Tibial nerve (tissue), 4 donors: ENCODE measurements at regions not wholly inside any gene's neighbourhood (a gene's known extent, or its start where the extent isn't known, plus 50 kb on each side); places are given as distances from the start of the nearest gene placed in this dataset.

ENCODE experiments used
- DNase-seq, 2 donors: peaks; one replicate each; pipeline ENCODE4 v3.0.0-alpha.2; 2019; ENCODE audit warnings: low spot score in 2 of 2
- H3K27ac ChIP-seq, 4 donors: fragments of 200-600 bp; sonication (generic) in 3 of 4; one replicate each; pipeline ENCODE4 v1.5.1; 2017 to 2019; ENCODE audit warnings: mild to moderate bottlenecking in 1 of 4
- H3K27me3 ChIP-seq, 2 donors: fragments of 200-600 bp; sonication (generic) in 1 of 2; one replicate each; pipeline versions ENCODE4 v1.5.1 to v1.6.0; 2017 to 2019
- H3K36me3 ChIP-seq, 3 donors: fragments of 200-600 bp; sonication (generic); one replicate each; pipeline ENCODE4 v1.5.1; 2018 to 2019
- H3K4me1 ChIP-seq, 4 donors: fragments of 200-600 bp; sonication (generic) in 3 of 4; one replicate each; pipeline ENCODE4 v1.5.1; 2017 to 2019
- H3K4me3 ChIP-seq, 4 donors: fragments of 200-600 bp; sonication (generic) in 3 of 4; one replicate each; pipeline ENCODE4 v1.5.1; 2017 to 2019; ENCODE audit warnings: mild to moderate bottlenecking in 1 of 4, moderate library complexity in 1 of 4
- H3K9me3 ChIP-seq, 4 donors: fragments of 200-600 bp; sonication (generic) in 3 of 4; one replicate each; pipeline ENCODE4 v1.5.1; 2017 to 2019
- CTCF ChIP-seq, 5 experiments: fragments of 200-600 bp in 3 of 5; fragments of 450-650 bp in 2 of 5; sonication (generic) in 3 of 5; IDR thresholded peaks; one replicate each; pipeline ENCODE4 v1.5.1; 2016 to 2019; ENCODE audit warnings: antibody characterized with exemption in 5 of 5, mild to moderate bottlenecking in 3 of 5, moderate library complexity in 2 of 5
- EP300 ChIP-seq, 2 donors: sonication (generic); formaldehyde crosslinking; IDR thresholded peaks; one replicate each; pipeline ENCODE4 v1.6.1; 2017; ENCODE audit warnings: antibody characterized with exemption in 2 of 2, mild to moderate bottlenecking in 1 of 2
- POLR2A ChIP-seq, 2 donors: fragments of 450-650 bp; IDR thresholded peaks; one replicate each; pipeline ENCODE4 v1.6.1; 2017; ENCODE audit warnings: antibody characterized with exemption in 2 of 2, mild to moderate bottlenecking in 2 of 2, moderate library complexity in 2 of 2
- WGBS, 2 donors: methylation state at CpG; one replicate each; pipeline ENCODE4 v1.1.5; 2018; 5-methylcytosine and 5-hydroxymethylcytosine counted together

- H3K36me3 ChIP-seq = no peaks in the 10 kb centered on the region
- no peak overlapping the region for H3K27ac ChIP-seq
- H3K4me1 ChIP-seq = no peaks in the 10 kb centered on the region
- WGBS, 2 donors = 94 to 96% methylated on average over 1 of the region's 1 CpG
- no peak for DNase-seq
- TF ChIP-seq EP300 (IDR thresholded peaks at IDR 0.05) (no peak), POLR2A (IDR thresholded peaks at IDR 0.05) (no peak), CTCF (IDR thresholded peaks at IDR 0.05) (no peak)
- no peaks in the 10 kb centered on the region for H3K27me3 ChIP-seq
- no peak overlapping the region for H3K4me3 ChIP-seq
- no peaks in the 10 kb centered on the region for H3K9me3 ChIP-seq
These were observed 407.1 kb upstream of the KCNMB2 start for GRCh38 chr3:178129109-178129508.

GRCh38 chr3:178131801-178132200, 404.4 kb upstream of the KCNMB2 start:
- no peaks in the 10 kb centered on the region for H3K9me3 ChIP-seq
- no peaks in the 10 kb centered on the region for H3K27me3 ChIP-seq
- no peak for DNase-seq
- no peak overlapping the region for H3K4me3 ChIP-seq
- no peaks in the 10 kb centered on the region for H3K4me1 ChIP-seq
- 66 to 68% methylated on average over 2 of the region's 2 CpGs for WGBS, 2 donors
- H3K27ac ChIP-seq = no peak overlapping the region
- no peak for TF ChIP-seq EP300 (IDR thresholded peaks at IDR 0.05)
- no peak for TF ChIP-seq POLR2A (IDR thresholded peaks at IDR 0.05)
- no peak for TF ChIP-seq CTCF (IDR thresholded peaks at IDR 0.05)
- H3K36me3 ChIP-seq = no peaks in the 10 kb centered on the region

- Histone ChIP-seq H3K4me1 (no peaks in the 10 kb centered on the region), H3K27ac (no peak overlapping the region), H3K36me3 (no peaks in the 10 kb centered on the region), H3K4me3 (no peak overlapping the region), H3K9me3 (no peaks in the 10 kb centered on the region), H3K27me3 (no peaks in the 10 kb centered on the region)
- DNase-seq = no peak
- 43 to 54% methylated on average over 4 of the region's 4 CpGs for WGBS, 2 donors
- TF ChIP-seq POLR2A (IDR thresholded peaks at IDR 0.05) (no peak), EP300 (IDR thresholded peaks at IDR 0.05) (no peak), CTCF (IDR thresholded peaks at IDR 0.05) (no peak)
These were observed 399.0 kb upstream of the KCNMB2 start for GRCh38 chr3:178137206-178137605.

DNA sequence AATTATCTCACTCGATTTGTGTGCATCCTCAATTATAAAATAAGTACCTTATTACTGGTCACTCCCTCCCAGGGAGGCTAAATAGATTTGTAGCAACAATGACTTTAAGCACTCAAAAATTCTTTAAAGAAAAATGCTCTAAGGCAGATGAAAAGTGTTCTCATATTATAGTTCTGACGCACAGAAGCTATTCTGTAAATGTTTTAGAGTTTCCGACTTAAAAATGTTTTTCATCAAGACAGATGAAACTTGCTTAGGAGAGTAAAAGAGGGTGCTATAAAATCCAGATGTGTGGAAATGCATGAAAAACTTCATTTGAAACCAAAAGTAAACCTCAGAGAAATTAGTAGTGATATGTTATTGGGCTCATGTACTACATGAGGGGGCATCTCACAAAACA, 398.4 kb upstream of the KCNMB2 start:
- H3K27ac ChIP-seq = no peak overlapping the region
- no peak for DNase-seq
- TF ChIP-seq CTCF (IDR thresholded peaks at IDR 0.05) = no peak
- TF ChIP-seq POLR2A (IDR thresholded peaks at IDR 0.05) = no peak
- TF ChIP-seq EP300 (IDR thresholded peaks at IDR 0.05) = no peak
- no peak overlapping the region for H3K4me3 ChIP-seq
- H3K36me3 ChIP-seq = no peaks in the 10 kb centered on the region
- no peaks in the 10 kb centered on the region for H3K4me1 ChIP-seq
- H3K9me3 ChIP-seq = no peaks in the 10 kb centered on the region
- 77 to 84% methylated on average over 3 of the region's 3 CpGs for WGBS, 2 donors
- no peaks in the 10 kb centered on the region for H3K27me3 ChIP-seq

DNA sequence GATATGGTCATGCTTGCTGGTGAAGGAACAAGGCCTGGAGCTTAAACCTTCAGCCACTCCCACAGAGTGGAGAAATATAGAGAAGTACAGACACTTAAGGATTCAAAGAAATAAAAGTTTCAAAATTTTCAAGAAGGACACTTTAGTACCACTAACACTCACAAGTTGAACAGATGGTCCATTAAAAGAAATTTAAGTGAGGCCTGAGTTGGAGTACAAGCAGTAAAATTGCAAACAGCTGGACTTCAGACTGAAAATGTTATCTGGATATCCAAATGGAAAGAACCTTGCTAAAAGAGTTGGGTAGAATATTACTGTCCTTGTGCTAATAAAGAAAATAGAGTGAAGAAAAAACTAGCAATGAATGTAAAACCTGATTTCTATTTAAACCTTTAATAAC, 397.1 kb upstream of the KCNMB2 start:
- H3K36me3 ChIP-seq = no peaks in the 10 kb centered on the region
- DNase-seq = no peak
- no peaks in the 10 kb centered on the region for H3K27me3 ChIP-seq
- H3K4me3 ChIP-seq = no peak overlapping the region
- TF ChIP-seq EP300 (IDR thresholded peaks at IDR 0.05) (no peak), POLR2A (IDR thresholded peaks at IDR 0.05) (no peak), CTCF (IDR thresholded peaks at IDR 0.05) (no peak)
- H3K9me3 ChIP-seq = no peaks in the 10 kb centered on the region
- no peaks in the 10 kb centered on the region for H3K4me1 ChIP-seq
- H3K27ac ChIP-seq = no peak overlapping the region
